Middle frontal gyrus (tissue), 1 donor: ENCODE measurements at regions not wholly inside any gene's neighbourhood (a gene's known extent, or its start where the extent isn't known, plus 50 kb on each side); places are given as distances from the start of the nearest gene placed in this dataset.
"Not testable (repeated sequence)": the region's sequence is repeated elsewhere in the genome, so short reads cannot be mapped to it uniquely, and the experiment has no call there.

Experiments
- DNase-seq: peaks from one replicate; pipeline ENCODE4 v3.0.0-alpha.2; 2015; ENCODE audit warnings: low spot score; ENCODE audit errors: extremely low spot score

DNA sequence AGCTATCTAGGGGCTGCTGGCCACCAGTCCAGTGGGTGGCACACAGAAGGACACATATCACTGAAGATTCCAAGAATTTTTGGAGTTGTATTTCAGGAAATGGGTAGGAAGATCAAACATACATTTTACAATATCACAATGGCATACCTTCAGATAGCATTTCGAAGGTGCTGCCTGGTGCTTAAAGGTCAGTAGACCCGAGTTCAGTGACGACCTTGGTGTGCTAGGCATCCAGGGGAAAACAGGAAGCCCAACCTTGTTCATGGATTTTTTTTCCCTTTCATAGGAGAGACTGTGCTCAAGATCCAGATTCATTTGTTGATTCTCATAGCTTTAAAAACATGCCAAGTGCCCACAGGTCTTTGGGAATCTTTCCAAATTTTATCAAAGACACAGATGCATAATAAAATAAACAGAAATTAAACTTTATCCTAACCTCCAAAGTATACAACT, 51.0 kb upstream of the RCBTB2 start:
- no peak for DNase-seq

DNA sequence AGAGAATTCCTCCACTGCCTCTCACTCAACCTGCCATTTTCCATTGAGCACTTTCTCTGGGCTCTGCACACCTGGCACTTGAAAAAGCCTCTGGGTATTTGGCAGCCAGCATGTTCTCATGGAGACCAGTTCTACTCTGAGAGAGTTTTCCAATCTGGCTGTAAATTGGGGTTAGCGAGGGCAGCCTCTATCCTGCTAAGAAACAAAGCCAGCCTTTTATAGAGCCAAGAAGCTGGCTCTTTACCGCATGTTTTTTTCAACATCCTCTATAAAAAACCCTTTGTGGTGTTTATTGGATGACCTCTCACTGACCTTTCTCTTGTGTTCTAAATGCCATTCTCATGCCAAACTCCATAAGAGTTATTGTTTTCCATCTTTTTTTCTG, 52.6 kb upstream of the RCBTB2 start:
- DNase-seq: peak; percentile 72

DNA sequence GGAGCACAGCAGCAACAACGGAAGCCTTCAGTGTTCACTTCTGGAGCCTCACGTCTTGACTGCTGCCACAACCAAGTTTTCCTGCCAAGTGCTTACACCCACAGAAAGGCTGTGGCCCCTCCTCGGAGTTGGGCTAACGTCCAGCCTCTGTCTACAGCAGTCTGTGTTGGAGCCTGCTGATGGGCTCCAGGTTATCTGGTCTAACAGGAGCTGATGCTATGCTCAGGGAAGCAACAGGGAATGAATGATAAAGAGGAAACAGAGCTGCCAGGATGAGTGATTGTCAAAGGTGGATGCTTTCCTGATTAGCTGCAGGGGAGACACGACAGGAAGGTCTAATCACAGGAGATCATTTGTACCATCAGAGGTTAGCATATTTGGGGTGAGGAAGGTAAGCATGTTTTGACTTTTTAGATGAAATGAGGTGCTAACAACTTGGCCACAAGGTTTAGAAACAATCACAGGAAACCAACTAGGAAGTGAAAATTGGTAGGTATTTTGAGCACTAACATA, 53.8 kb upstream of the RCBTB2 start:
- DNase-seq: peak; percentile 11

DNA sequence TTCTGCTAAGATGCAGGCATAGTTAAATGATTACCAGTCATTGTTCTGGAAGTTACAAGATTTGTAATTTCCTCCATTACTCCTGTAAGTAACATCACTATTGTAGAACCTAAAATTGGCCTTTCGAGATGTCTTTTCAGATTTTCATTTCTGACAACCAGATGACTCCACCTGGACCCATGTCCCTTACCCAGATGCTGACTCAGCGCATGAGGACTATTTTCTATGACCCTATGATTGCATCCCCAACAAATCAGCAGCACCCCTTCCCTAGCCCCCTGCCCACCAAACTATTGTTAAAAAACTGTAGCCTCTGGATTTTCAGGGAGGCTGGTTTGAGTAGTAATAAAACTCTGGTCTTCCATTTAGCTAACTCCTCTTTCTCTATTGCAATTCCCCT, 55.2 kb upstream of the RCBTB2 start:
- no peak for DNase-seq

DNA sequence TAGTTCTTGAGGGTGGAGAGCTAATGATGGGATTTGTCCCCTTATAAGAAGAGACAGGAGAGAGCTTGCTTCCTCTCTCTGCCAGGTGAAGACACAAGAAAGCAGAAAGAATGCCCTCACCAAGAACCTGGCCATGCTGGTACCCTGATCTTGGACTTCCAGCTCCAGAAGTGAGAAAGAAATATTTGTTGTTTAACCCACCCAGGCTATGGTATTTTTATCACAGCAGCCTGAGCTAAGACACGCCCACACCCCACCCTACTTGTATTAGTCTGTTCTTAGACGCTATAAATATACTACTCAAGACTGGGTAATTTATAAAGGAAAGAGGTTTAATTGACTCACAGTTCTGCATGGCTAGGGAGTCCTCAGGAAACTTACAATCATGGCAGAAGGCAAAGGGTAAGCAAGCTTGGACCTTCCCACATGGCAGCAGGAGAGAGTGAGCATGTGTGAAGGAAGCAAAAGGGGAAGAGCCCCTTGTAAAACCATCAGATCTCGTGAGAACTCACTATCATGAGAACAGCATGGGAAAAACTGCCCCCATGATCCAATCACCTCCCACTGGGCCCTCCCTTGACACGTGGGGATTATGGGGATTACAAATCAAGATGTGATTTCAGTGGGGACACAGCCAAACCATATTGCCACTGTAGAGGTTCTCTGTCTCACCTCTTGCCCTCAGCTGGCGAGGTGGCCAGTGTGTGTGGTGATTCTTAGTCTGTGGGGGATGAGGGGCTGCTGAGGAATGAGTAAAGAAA, 57.4 kb upstream of the RCBTB2 start:
- DNase-seq: no peak

DNA sequence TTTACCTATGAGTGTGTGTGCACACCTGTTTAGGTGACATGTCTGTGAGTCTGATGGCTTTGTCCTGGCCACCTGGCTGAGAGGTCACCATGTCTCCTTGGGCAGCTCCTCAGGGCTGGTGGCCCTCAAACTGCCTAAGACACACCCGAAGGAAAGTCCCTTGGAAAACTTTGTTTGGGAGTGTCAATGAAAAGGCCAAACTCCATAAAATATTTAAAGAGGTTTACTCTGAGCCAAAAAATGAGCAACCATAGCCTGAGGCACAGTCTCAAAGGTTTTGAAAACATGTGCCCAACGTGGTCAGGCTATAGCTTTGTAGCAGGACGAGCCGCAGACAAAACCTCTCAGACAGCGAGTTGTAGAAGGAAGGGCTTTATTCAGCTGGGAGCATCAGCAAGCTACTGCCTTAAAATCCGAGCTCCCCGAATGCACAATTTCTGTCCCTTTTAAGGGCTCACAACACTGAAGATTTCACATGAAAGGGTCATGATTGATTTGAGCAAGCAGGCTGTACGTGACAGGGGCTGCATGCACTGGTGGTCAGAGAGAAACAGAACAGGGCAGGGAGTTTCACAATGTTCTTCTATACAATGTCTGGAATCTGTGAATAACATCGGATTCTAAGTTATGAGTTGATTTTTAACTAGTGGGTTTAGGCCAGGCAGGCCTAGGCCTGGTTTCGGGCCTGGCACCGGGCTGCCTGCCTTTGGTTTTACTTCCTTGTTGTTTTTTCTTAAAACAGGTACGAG, 58.4 kb upstream of the RCBTB2 start:
- DNase-seq: not testable (repeated sequence)

DNA sequence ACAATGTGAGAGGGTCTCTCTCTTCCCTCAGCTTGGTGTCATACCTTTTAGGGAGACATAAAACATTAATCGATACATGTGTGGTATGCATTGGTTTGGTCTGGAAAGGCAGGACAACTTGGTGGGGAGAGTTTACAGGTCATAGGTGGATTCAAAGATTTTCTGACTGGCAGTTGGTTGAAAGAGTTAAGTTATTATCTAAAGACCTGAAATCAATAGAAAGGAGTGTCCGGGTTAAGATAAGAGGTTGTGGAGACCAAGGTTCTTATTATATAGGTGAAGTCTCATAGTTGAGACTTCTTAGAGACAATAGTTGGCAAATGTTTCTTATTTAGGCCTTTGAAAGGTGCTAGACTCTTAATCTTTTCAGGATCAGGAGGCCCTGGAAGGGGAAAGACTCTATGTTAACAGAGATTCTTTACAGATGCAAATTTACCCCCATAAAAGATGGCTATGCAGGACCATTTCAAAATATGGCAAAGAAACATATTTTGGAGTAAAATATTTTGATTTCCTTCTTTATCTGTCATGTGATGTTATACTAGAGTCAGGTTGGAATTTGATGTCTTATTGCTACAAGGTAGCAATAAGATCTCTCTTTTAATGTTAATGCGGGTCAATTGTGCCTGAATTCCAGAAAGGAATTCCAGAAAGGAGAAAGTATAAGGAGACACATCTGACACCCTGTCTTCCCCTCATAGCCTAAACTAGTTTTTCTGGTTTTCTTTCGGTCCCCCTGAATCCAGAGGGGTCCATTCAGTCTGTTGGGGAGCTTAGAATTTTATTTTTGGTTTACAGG, 59.2 kb upstream of the RCBTB2 start:
- no peak for DNase-seq

DNA sequence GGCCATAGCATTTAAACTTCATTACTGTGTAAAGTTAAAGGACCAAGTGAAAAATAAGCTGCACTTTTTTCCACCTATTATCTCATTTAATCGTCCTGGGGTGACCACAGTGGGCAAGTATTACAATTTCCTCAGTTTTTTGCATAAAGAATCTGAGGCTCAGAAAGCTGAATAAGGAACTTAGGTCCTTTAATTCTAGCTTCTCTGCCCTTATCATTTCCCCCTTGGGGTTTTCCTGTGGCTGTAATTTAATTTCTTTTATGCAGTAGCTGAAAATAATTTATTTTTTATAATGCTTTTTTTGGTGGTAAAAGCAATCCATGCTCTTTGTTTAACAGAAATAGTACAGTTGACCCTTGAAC, 59.8 kb upstream of the RCBTB2 start:
- no peak for DNase-seq

DNA sequence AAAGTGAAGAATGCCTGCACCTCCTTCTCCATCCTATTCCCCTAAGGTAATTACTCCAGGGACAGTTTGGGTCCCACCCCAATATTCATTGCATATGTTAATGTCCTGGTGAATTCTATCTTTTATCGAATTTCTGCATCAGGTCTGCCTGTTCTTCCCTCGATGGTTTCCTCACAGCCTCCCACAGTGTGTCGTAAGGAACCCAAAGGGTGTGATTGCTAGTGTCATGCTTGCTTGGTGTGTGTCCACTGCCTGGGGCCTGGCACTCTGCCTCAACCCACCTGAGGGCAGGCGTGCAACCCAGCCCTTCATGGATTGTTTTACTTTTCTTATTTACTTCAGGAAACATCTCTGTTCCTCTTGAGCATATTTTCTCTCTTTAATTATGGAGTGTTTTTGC, 60.2 kb upstream of the CYSLTR2 start:
- DNase-seq: no peak

DNA sequence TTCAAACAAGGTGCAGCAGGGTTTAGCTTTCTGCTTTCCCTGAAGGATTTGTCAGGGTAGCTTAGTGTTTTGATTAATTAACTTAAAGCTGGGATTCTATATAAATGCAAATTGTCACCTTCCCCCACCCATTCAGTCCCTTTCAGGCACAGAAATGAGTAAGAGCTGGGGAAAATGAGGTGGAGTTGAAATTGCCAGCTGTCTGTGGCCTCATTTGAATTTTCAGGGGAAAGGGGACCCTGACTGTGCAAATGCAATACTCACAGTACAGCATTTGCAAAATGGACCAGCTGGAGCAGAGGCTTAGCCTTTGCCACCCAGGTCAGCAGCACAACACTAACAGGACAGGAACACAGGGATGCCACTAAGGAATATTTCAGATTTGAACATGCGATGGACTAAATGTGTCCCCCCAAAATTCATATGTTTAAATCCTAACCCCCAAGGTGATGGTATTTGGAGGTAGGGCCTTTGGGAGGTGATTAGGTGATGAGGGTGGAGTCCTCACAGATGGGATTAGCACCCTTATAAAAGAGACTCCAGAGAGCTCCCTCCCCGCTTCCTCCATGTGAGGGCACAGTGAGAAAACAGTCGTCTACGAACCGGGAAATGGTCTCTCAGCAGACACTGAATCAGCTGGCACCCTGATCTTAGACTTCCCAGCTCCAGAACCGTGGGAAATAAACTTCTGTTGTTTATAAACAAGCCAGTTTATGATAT, 59.5 kb upstream of the CYSLTR2 start:
- DNase-seq: no peak

DNA sequence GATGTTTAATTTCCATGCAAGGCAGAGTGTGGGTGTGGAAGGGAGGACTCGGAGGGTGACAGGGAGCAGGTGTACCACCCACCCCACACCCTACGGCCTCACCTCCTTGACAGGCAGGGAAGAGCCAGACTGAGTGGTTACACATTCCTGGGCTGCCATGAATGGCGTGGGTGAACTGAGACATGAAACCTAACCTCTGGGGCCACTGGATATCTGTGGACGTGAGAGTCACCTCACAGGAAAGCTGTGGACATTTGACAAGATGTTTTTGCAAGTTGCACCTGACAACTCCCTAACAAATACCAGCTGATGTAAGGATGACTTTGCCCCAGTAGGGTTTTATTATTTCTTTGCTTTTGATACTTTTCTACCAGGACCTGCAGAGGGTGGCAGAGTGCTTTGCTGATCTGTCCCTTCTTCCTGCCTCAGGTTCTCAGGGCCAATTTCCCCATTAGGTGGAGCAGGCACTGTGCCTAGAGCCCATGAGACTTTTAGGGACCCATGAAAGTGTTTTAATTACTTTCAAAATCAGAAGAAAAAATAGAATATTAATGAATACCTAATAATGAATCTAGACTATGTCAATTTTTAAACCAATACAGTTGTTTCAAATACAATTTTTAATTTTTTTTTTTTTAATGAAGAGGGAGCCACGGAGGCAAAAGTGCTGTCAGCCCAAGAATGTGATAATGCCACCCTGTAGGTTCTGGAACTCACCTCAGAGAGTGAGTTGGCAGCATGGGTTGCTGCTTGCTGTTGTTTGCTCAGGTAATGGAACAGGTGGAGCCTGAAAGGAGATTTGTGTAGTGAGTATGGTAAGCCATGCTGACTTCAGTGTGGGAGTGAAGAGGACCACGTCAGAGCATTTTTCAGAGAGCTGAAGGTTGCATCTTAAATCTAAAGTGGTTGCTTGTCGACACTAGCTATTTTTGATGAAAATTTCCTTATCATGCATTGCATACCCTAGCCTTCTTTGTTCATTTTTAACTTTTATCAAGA, 58.0 kb upstream of the CYSLTR2 start:
- no peak for DNase-seq

DNA sequence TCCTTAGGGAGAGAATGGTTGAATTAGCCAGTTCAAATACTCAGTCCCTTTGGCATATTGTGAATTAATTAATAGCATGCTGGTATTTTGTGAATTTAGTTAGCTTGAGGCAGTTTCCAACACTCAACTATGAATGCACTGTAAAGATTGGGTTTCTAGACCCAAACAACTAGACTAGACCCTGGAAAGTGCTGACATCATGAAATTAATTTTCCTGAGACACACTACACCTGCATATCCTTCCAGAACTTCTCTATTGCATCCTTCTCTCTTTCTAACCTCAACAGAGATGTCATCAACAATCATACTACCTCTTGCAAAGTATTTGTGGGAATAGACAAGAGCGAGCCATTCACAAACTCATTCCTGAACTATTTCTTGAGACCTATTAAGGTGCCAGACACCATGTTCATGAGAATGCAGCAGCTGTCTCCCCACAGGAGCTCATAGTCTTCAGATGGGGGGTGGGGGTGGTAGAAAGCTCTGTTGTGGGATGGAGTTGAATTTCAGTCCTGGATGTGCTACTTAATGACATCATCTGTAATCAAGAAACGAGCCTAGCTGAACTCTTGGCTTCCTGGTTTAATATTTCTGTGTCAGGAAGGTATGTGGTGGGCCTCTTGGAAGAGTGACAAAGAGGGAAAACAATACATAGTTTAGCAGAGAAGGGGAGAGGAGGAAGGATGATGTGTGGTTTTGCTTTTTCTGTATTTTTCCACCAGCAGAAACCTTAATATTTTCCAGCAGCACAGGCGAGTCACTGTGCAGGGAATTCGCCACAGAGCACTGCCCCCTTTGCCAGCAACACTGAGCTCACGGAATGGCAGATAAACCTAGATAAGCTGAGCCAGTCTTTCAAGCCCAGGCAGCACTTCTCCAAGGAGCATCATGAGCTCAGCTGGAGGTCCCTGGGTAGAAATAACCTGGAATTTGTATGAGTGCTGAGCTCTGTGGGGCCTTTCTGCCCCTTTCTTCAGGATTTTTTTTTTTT, 53.1 kb upstream of the CYSLTR2 start:
- no peak for DNase-seq

DNA sequence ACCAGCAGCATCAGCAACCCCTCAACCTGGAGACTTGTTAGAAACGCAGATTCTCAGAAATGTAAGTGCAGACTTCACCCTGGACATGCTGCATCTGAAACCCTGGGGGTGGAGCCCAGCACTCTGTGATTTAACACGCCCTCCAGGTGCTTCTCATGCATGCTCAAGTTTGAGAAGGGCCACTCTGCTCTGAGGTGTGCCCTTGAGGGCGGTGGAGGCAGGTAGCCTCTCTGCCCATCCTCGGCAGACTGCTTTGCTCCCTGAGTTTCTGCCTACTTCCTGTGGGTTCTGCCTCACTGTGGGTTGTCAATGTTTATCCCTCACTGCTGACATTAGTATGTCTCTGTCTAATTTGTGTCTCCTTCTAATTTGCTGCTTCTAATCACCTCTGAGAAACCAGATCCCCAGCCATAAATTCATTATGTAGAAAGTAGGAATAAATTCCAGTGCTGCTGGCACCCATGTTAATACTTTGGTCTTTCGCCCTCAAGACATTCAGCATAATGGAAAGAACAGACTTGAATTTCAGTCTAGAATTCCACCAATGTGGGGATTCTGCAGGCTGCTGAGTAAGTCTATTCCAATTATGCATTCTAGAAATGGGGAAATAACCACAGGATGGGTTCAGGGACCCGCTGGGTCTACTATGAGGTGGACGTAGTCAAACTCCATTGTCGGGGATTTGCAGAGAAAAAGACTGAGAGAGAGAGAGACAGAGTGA, 51.3 kb upstream of the CYSLTR2 start:
- no peak for DNase-seq

DNA sequence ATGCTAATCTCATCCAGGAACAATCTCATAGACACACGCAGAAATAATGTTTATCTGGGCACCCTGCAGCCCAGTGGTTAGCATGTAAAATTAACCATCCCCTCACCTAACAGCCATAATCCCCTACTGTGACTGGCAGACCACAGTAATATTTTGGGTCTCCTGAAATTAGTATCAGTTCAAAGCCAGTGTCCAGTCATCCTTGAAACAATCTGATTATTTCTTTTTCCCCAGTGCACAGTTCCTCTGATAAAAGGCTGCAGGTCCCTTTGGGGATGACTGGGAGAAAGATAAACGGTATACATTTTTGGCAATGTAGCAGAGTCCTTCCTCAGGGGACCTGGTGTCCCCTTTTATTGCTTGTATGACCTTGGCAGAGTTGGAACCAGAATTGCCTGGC, 50.4 kb upstream of the CYSLTR2 start:
- no peak for DNase-seq
